ENCODE measurements at regions not wholly inside any gene's neighbourhood (a gene's known extent, or its start where the extent isn't known, plus 50 kb on each side); places are given as distances from the start of the nearest gene placed in this dataset.
A peak's percentile ranks its signal among the peaks of the same experiment; 100 is the strongest.

GRCh38 chr14:99081156-99081765 is 190.7 kb downstream of the BCL11B start:
- Histone ChIP-seq H4K91ac (ENCODE audit: low read depth, low read length, poor library complexity) (no peak overlapping the region), H2AK5ac (ENCODE audit: low read depth, low read length) (no peak overlapping the region), H2AFZ (ENCODE audit: low read length) (no peak overlapping the region), H3K23ac (ENCODE audit: low read depth, low read length, poor library complexity) (no peak overlapping the region), H2BK5ac (ENCODE audit: low read length) (no peak overlapping the region), H3K14ac (ENCODE audit: low read length) (no peak overlapping the region), H2BK15ac (ENCODE audit: low read length) (no peak overlapping the region), H2BK120ac (ENCODE audit: low read depth, low read length) (no peak overlapping the region), H3K18ac (ENCODE audit: low read length) (no peak overlapping the region), H3K4me3 (ENCODE audit: low read length in 2 of 2) (no peak overlapping the region), H3K79me1 (ENCODE audit: low read depth, low read length) (no peaks in the 10 kb centered on the region), H3K27me3 (ENCODE audit: control insufficient read depth in 3 of 3, insufficient read depth in 3 of 3, low read depth in 1 of 3, low read length in 3 of 3) (no peaks in the 10 kb centered on the region), H3K36me3 (replicated peaks in 1 of 2; ENCODE audit: control insufficient read depth in 2 of 2, insufficient read depth in 2 of 2, low read length in 2 of 2) (no peaks in the 10 kb centered on the region), H3K9ac (ENCODE audit: low read depth, low read length, poor library complexity) (no peak overlapping the region), H4K8ac (ENCODE audit: low read depth, low read length) (no peak overlapping the region), H3K9me3 (replicated peaks in 1 of 2; ENCODE audit: control insufficient read depth in 2 of 2, insufficient read depth in 1 of 2, low read depth in 1 of 2, low read length in 2 of 2) (peaks cover 0 to 2% of the 10 kb centered on the region in 2 donors), H3K4me2 (ENCODE audit: insufficient read depth, low read length, poor library complexity, severe bottlenecking) (no peak overlapping the region), H3K27ac (replicated peaks; ENCODE audit: low read length) (no peak overlapping the region), H3K4me1 (ENCODE audit: control insufficient read depth in 2 of 2, insufficient read depth in 1 of 2, low read depth in 1 of 2, low read length in 2 of 2) (no peaks in the 10 kb centered on the region), H3K4ac (ENCODE audit: low read length) (no peak overlapping the region), H2BK12ac (ENCODE audit: low read length) (no peak overlapping the region)
- DNase-seq (ENCODE audit: low spot score), result no peak
- no CpG with 5 or more reads among the region's 9 CpGs for WGBS, 2 donors (ENCODE audit: extremely low coverage in 2 of 2, insufficient read length in 2 of 2, insufficient replicate concordance in 1 of 2)

- H3K18ac ChIP-seq (ENCODE audit: low read length), result no peak overlapping the region
Measured at GRCh38 chr14:99081880-99082279, 190.1 kb downstream of the BCL11B start.

GRCh38 chr14:99093532-99094517 is 178.2 kb downstream of the BCL11B start:
- no peaks in the 10 kb centered on the region for H3K36me3 ChIP-seq (replicated peaks in 1 of 2; ENCODE audit: control insufficient read depth in 2 of 2, insufficient read depth in 2 of 2, low read length in 2 of 2)
- H2BK12ac ChIP-seq (ENCODE audit: low read length), result peak overlapping the region; percentile 75
- H3K23ac ChIP-seq (ENCODE audit: low read depth, low read length, poor library complexity), result no peak overlapping the region
- H3K4me1 ChIP-seq (ENCODE audit: control insufficient read depth in 2 of 2, insufficient read depth in 1 of 2, low read depth in 1 of 2, low read length in 2 of 2), result peaks cover 0 to 7% of the 10 kb centered on the region in 2 donors
- H3K4me3 ChIP-seq (ENCODE audit: low read length in 2 of 2), result no peak overlapping the region
- H3K4ac ChIP-seq (ENCODE audit: low read length), result no peak overlapping the region
- no CpG with 5 or more reads among the region's 17 CpGs for WGBS, 2 donors (ENCODE audit: extremely low coverage in 2 of 2, insufficient read length in 2 of 2, insufficient replicate concordance in 1 of 2)
- no peak overlapping the region for H4K91ac ChIP-seq (ENCODE audit: low read depth, low read length, poor library complexity)
- H3K18ac ChIP-seq (ENCODE audit: low read length), result peak overlapping the region; percentile 96
- H2BK5ac ChIP-seq (ENCODE audit: low read length), result no peak overlapping the region
- peak overlapping the region; percentile 34 for H3K9ac ChIP-seq (ENCODE audit: low read depth, low read length, poor library complexity)
- no peaks in the 10 kb centered on the region for H3K79me1 ChIP-seq (ENCODE audit: low read depth, low read length)
- peaks cover 0 to 3% (median 0%) of the 10 kb centered on the region in 3 experiments for H3K27me3 ChIP-seq (ENCODE audit: control insufficient read depth in 3 of 3, insufficient read depth in 3 of 3, low read depth in 1 of 3, low read length in 3 of 3)
- peak overlapping the region; percentile 28 for H2AFZ ChIP-seq (ENCODE audit: low read length)
- peak overlapping the region; percentile 91 for H2AK5ac ChIP-seq (ENCODE audit: low read depth, low read length)
- no peaks in the 10 kb centered on the region for H3K9me3 ChIP-seq (replicated peaks in 1 of 2; ENCODE audit: control insufficient read depth in 2 of 2, insufficient read depth in 1 of 2, low read depth in 1 of 2, low read length in 2 of 2)
- H2BK15ac ChIP-seq (ENCODE audit: low read length), result peak overlapping the region; percentile 70
- H3K14ac ChIP-seq (ENCODE audit: low read length), result no peak overlapping the region
- peak; percentile 11 for DNase-seq (ENCODE audit: low spot score)
- H2BK120ac ChIP-seq (ENCODE audit: low read depth, low read length), result no peak overlapping the region
- H3K27ac ChIP-seq (replicated peaks; ENCODE audit: low read length), result no peak overlapping the region
- no peak overlapping the region for H3K4me2 ChIP-seq (ENCODE audit: insufficient read depth, low read length, poor library complexity, severe bottlenecking)
- no peak overlapping the region for H4K8ac ChIP-seq (ENCODE audit: low read depth, low read length)

More at GRCh38 chr14:99081880-99082279, 190.1 kb downstream of the BCL11B start:
- Histone ChIP-seq H3K27me3 (ENCODE audit: control insufficient read depth in 3 of 3, insufficient read depth in 3 of 3, low read depth in 1 of 3, low read length in 3 of 3) (no peaks in the 10 kb centered on the region), H2AK5ac (ENCODE audit: low read depth, low read length) (no peak overlapping the region), H4K8ac (ENCODE audit: low read depth, low read length) (no peak overlapping the region), H3K36me3 (replicated peaks in 1 of 2; ENCODE audit: control insufficient read depth in 2 of 2, insufficient read depth in 2 of 2, low read length in 2 of 2) (no peaks in the 10 kb centered on the region), H3K14ac (ENCODE audit: low read length) (no peak overlapping the region), H3K4me2 (ENCODE audit: insufficient read depth, low read length, poor library complexity, severe bottlenecking) (no peak overlapping the region), H3K4me3 (ENCODE audit: low read length in 2 of 2) (no peak overlapping the region), H3K23ac (ENCODE audit: low read depth, low read length, poor library complexity) (no peak overlapping the region), H2BK5ac (ENCODE audit: low read length) (no peak overlapping the region), H2AFZ (ENCODE audit: low read length) (no peak overlapping the region), H2BK120ac (ENCODE audit: low read depth, low read length) (no peak overlapping the region), H2BK12ac (ENCODE audit: low read length) (no peak overlapping the region), H3K9me3 (replicated peaks in 1 of 2; ENCODE audit: control insufficient read depth in 2 of 2, insufficient read depth in 1 of 2, low read depth in 1 of 2, low read length in 2 of 2) (peaks cover 0 to 4% of the 10 kb centered on the region in 2 donors), H3K9ac (ENCODE audit: low read depth, low read length, poor library complexity) (no peak overlapping the region), H4K91ac (ENCODE audit: low read depth, low read length, poor library complexity) (no peak overlapping the region), H3K4ac (ENCODE audit: low read length) (no peak overlapping the region), H3K79me1 (ENCODE audit: low read depth, low read length) (no peaks in the 10 kb centered on the region), H2BK15ac (ENCODE audit: low read length) (no peak overlapping the region), H3K27ac (replicated peaks; ENCODE audit: low read length) (no peak overlapping the region), H3K4me1 (ENCODE audit: control insufficient read depth in 2 of 2, insufficient read depth in 1 of 2, low read depth in 1 of 2, low read length in 2 of 2) (no peaks in the 10 kb centered on the region)
- WGBS, 2 donors (ENCODE audit: extremely low coverage in 2 of 2, insufficient read length in 2 of 2, insufficient replicate concordance in 1 of 2), result no CpG with 5 or more reads among the region's 2 CpGs
- no peak for DNase-seq (ENCODE audit: low spot score)

- WGBS, 2 donors (ENCODE audit: extremely low coverage in 2 of 2, insufficient read length in 2 of 2, insufficient replicate concordance in 1 of 2), result 100% methylated on average over 2 of the region's 12 CpGs; no CpG with 5 or more reads in 1 of the 2 donors
- Histone ChIP-seq H3K18ac (ENCODE audit: low read length) (no peak overlapping the region), H3K23ac (ENCODE audit: low read depth, low read length, poor library complexity) (no peak overlapping the region), H2AK5ac (ENCODE audit: low read depth, low read length) (peak overlapping the region; percentile 56), H2BK120ac (ENCODE audit: low read depth, low read length) (no peak overlapping the region), H3K9me3 (replicated peaks in 1 of 2; ENCODE audit: control insufficient read depth in 2 of 2, insufficient read depth in 1 of 2, low read depth in 1 of 2, low read length in 2 of 2) (no peaks in the 10 kb centered on the region), H3K14ac (ENCODE audit: low read length) (no peak overlapping the region), H4K91ac (ENCODE audit: low read depth, low read length, poor library complexity) (no peak overlapping the region), H2BK5ac (ENCODE audit: low read length) (no peak overlapping the region), H3K9ac (ENCODE audit: low read depth, low read length, poor library complexity) (no peak overlapping the region), H3K4me1 (ENCODE audit: control insufficient read depth in 2 of 2, insufficient read depth in 1 of 2, low read depth in 1 of 2, low read length in 2 of 2) (peaks cover 0 to 7% of the 10 kb centered on the region in 2 donors), H3K36me3 (replicated peaks in 1 of 2; ENCODE audit: control insufficient read depth in 2 of 2, insufficient read depth in 2 of 2, low read length in 2 of 2) (no peaks in the 10 kb centered on the region), H3K79me1 (ENCODE audit: low read depth, low read length) (no peaks in the 10 kb centered on the region), H2AFZ (ENCODE audit: low read length) (no peak overlapping the region), H2BK15ac (ENCODE audit: low read length) (no peak overlapping the region), H3K27me3 (ENCODE audit: control insufficient read depth in 3 of 3, insufficient read depth in 3 of 3, low read depth in 1 of 3, low read length in 3 of 3) (peaks cover 0 to 3% (median 0%) of the 10 kb centered on the region in 3 experiments), H3K4ac (ENCODE audit: low read length) (no peak overlapping the region), H3K4me2 (ENCODE audit: insufficient read depth, low read length, poor library complexity, severe bottlenecking) (no peak overlapping the region), H3K4me3 (ENCODE audit: low read length in 2 of 2) (no peak overlapping the region), H4K8ac (ENCODE audit: low read depth, low read length) (no peak overlapping the region), H2BK12ac (ENCODE audit: low read length) (no peak overlapping the region), H3K27ac (replicated peaks; ENCODE audit: low read length) (no peak overlapping the region)
- DNase-seq (ENCODE audit: low spot score), result no peak
Measured at GRCh38 chr14:99094901-99095300, 177.1 kb downstream of the BCL11B start.
